ENCODE measurements at regions not wholly inside any gene's neighbourhood (a gene's known extent, or its start where the extent isn't known, plus 50 kb on each side); places are given as distances from the start of the nearest gene placed in this dataset.

DNA sequence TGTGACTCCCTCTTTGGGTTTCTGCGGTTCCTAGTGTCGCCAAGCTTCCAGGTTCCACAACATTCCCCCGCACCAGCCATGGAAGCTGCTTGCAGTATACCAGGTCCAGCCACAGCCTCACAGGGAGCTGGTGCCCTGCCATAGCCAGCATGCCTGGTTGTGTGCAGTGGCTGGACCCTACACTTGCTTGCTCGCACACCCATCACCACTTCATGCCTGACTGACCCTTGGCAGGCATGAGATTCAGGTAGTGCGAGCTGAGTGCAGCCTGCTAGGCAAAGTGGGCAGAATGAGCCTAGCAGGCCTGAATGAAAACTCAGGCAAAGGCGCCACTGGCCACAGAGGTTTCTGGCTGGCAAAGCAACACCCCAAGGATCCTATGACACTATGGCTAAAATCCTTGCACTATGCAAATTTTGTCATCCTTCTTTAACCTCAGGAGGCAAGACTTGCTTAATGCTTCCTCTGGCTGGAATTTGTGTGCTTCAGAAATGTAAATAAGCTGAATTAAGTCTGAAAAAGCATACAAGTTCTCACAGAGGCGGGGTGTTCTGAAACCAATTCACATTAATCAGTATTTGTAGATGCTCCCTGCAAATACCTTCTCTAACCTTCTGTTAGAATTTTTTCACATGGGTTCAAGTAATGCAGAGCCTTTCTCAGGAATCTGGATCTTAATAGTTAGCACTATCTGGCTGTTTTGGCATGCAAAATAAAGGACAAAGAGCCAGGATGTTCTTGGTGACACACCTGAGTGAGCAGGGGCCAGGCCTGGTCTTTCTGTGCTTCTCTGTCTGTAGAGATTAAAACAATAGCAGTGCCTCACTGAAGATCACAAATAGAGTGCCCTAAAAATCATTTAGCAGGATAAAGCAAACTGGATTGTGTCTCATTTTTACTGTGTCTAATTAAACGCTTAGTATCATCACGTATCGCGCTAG, 256.9 kb downstream of the GPATCH2 start:
- no peak for DNase-seq

- DNase-seq, result no peak
These were observed 258.6 kb downstream of the GPATCH2 start for GRCh38 chr1:217372049-217372970.

DNA sequence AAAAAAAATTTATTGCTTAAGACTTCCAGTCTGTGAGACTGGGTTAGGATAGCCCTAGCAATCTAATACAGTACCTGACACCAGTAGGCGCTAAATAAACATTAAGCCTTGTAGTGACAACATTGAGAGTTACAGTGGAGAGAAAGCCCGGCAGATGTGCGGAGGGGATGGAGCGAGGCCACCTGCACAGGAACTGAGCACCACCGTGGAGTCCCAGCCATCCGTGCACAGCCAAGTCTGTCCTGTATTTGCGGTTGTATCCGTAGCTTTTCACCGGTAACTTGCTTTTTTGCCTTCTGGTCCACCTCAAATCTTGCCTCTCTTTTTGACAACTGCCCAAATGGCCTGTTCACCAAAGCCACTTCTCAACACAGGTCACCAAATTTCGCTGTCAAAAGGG, 260.1 kb downstream of the GPATCH2 start:
- DNase-seq, result no peak

GRCh38 chr1:217369996-217370551, 260.8 kb downstream of the GPATCH2 start:
- DNase-seq, result peak; percentile 78

DNA sequence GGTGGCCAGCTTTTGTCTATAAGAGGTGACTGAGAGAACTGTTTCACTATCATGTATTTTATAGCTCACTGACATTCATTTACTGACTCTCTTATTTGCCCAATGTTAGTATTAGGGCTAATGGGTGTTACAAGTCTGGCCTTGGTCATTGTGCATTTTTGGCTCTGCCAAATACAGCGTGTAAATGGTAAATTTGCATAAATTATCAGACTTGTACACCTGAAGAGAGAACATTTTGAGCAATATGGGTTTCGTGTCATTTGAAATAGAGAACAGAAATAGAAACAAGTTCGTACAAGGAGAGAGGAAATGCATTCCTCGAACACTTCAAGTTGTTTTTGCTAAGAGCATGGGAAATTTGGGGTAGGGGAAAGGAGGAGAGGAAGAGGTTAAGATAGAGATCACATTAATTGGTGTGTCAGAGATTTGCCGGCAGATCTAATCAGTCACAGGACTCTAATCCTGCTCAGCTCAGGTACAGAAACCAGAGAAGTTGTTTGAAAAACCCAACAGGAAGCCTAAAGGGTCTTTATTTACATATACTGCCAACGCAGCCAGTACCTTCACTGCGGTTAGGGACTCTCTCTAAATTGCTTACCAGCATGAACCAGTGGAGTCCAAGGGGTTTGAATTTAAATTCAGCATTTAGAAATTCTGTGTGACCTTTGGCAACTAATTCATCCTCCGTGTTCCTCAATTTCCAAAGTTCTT, 261.5 kb downstream of the GPATCH2 start:
- no peak for DNase-seq

DNA sequence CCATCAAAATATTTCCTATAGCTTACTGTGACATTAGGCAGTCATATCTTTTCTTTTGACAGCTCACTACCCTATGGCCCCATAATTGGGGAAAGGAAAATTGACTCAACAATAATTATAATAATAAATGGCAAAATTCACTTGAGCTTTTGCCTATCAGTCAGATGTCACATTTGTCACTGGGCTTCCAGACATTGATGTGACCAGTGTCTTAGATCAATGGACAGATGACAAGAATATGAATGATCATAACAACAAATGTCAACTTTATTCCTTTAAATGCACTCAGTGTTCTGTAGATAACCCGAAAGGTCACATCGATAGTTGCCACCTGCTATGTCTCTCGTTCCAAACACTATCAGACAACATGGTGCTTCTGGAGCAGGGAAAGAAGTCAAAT, 266.7 kb downstream of the GPATCH2 start:
- no peak for DNase-seq

DNA sequence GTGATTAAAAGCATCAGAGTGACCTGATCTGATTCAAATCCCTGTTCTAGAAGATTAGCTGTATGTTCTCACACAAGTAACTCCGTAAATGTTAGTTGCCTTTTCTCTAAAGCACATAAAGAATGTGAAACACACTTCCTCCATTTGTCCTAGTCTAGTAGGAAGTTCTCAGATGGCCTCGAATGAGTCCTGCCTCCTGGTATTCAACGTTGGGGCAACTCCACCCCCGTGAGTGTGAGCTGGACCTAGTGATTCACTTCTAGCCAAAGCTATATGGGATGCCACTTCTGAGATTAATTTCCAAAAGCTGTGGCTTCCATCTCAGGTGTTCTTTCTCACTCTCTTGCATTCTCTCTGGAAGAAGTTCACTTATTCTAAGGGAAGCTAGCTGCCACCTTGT, 267.6 kb downstream of the GPATCH2 start:
- DNase-seq, result no peak

GRCh38 chr1:217360510-217360909, 270.4 kb downstream of the GPATCH2 start:
- DNase-seq, result no peak

DNA sequence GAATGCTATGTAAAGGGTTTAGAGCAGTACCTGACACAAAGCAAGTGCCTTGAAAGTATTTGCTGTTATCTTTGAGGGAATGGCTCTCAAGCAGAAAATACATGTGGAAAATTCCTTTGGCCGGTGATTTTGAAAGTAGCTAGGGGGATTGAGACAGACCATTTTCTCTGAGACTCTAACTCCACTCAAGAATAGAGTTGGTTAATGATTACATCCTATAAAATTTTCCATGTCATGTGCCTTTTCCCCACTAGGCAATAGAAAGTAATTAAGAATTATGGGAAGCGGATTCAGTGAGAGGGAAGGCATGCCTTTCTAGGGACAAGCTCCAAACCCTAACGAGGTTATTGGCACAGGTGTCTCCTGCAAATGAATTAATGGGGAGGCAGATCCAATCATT, 276.0 kb downstream of the GPATCH2 start:
- DNase-seq, result no peak

- DNase-seq, result no peak
These were observed 281.8 kb downstream of the GPATCH2 start for GRCh38 chr1:217348960-217349664.

DNA sequence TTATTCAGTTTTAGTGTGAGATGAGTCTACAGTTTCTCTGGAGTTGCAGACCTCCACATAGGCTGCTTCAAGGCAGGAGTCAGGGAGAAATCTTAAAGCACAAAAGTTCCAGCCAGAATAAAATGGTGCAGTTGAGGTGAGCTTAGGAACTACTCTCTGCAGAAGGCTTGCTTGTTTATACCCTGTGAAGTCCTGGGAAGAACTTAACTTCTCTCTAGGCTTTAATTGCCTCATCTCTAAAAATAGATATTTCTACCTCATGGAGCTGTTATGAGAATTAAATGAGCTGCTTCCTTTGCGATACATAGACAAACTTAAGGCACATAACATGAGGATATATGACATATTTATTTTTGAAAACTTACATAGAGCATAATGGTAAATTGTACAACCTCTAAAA, 286.2 kb downstream of the GPATCH2 start:
- DNase-seq, result no peak

DNA sequence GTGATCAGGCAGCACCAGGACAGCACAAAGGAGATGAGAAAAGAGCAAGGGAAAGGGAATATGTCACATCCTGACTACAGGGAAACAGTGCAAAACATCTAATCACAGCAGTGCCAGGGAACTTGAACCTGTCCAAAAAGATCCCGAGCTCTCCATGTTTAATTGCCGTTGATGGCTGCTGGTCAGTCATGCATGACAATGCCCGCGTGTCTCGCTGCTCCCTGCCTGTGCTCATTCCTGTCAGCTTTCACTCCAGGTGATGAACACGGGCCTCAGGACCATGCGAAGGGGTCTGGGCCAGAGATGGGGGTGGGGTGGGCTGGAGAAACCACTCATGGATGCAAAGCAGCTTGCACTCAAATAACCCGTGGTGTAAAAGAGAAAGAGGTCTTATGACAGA, 287.0 kb downstream of the GPATCH2 start:
- DNase-seq, result no peak

GRCh38 chr1:217342105-217342504, 288.8 kb downstream of the GPATCH2 start:
- no peak for DNase-seq

- DNase-seq, result no peak
These were observed 294.2 kb downstream of the GPATCH2 start for GRCh38 chr1:217336724-217337123.

- peak; percentile 20 for DNase-seq
These were observed 297.0 kb downstream of the GPATCH2 start for GRCh38 chr1:217333939-217334338.

- no peak for DNase-seq
These were observed 298.3 kb downstream of the GPATCH2 start for GRCh38 chr1:217332431-217333065.

GRCh38 chr1:217331698-217332097, 299.2 kb downstream of the GPATCH2 start:
- no peak for DNase-seq

DNA sequence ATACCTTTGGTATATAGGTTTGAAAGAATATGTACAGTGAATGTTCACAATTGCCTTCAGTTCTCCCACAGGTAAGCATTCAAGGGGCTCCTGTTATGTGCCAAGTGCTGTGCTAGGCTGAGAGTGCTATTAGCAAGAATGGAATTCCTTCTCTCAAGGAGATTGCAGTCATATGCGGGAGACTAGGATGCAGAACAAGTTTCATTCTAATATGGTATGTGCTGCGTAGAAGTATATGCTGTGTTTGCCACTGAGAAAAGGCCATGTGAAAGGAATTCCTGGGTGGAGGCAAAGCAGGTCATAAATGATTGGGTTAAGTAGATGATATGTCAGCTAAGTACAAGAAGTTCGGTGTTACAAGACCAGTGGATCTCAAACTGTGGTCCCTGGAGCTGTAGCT, 303.0 kb downstream of the GPATCH2 start:
- no peak for DNase-seq

DNA sequence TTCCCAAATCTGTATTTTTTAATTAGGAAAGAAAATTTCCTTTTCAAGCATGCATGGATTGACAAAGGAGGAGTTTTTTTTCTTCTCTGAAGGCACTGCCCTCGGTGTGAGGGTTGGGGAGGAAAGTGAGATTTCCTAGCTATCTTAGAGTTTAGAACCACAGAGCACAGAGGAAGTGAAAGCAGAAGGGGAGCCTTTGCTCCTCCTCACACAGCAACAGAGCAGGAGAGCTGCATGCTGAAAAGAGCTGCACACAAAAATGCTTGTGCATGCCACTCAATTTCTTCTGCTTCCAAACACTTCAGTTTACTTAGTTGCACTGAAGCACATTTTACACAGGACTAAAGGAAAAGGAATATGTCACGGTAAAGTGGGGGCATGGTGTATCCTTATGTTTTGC, 308.1 kb downstream of the GPATCH2 start:
- DNase-seq, result peak; percentile 76

- peak; percentile 16 for DNase-seq
These were observed 315.5 kb downstream of the GPATCH2 start for GRCh38 chr1:217315346-217315745.

DNA sequence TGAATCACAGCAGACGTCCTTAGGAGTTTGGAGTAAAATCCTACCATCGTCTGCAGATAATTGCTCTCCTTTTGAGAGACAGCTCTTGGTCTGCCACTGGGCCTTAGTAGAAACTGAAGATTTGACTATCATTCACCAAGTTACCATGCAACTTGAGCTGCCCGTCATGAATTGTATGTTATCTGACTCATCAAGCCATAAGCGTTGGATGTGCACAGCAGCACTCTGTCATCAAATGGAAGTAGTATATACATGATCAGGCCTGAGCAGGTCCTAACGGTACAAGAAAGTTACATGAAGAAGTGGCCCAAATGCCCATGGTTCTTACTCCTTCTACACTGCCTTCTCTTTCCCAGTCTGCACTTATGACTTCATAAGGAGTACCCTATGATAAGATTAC, 317.8 kb downstream of the GPATCH2 start:
- no peak for DNase-seq

- DNase-seq, result no peak
These were observed 319.1 kb downstream of the GPATCH2 start for GRCh38 chr1:217311766-217312165.
